Natural killer cell (primary cell): ENCODE measurements at regions not wholly inside any gene's neighbourhood (a gene's known extent, or its start where the extent isn't known, plus 50 kb on each side); places are given as distances from the start of the nearest gene placed in this dataset.

ENCODE experiments used
- ATAC-seq, 3 donors: fragments of 150-1000 bp in 2 of 3; fragments of 200-7000 bp in 1 of 3; cut with Tn5 transposase; 1 replicate in 1 of 3; 2 replicates in 2 of 3; pipeline ENCODE4 v1.10.0; 2021; ENCODE audit warnings: mild to moderate bottlenecking in 2 of 3, moderate library complexity in 2 of 3
- DNase-seq, 2 donors: peaks; one replicate each; pipeline versions ENCODE4 v3.0.0 to v3.0.0-alpha.2; 2013 to 2021; ENCODE audit warnings: mixed read lengths in 1 of 2
- H3K27ac ChIP-seq: one replicate; pipeline ENCODE4 v1.5.1; 2013; ENCODE audit warnings: mild to moderate bottlenecking, low read length
- H3K27me3 ChIP-seq: one replicate; pipeline ENCODE4 v1.6.1; 2013; ENCODE audit warnings: low read length; ENCODE audit not compliant: control insufficient read depth, insufficient read depth
- H3K36me3 ChIP-seq: one replicate; pipeline ENCODE4 v1.6.1; 2013; ENCODE audit warnings: low read length; ENCODE audit not compliant: control insufficient read depth, insufficient read depth
- H3K4me1 ChIP-seq: one replicate; pipeline ENCODE4 v1.6.1; 2013; ENCODE audit warnings: low read length; ENCODE audit not compliant: control insufficient read depth, insufficient read depth
- H3K4me3 ChIP-seq: one replicate; pipeline ENCODE4 v1.5.1; 2013; ENCODE audit warnings: low read length
- H3K9me3 ChIP-seq: one replicate; pipeline ENCODE4 v1.6.1; 2013; ENCODE audit warnings: low read length; ENCODE audit not compliant: control insufficient read depth, insufficient read depth
- H3K27ac Mint-ChIP-seq, 2 donors: one replicate each; pipeline ENCODE4 v1.8.0; 2022; ENCODE audit warnings: mild to moderate bottlenecking in 2 of 2, mixed read lengths in 2 of 2, moderate library complexity in 1 of 2
- H3K27me3 Mint-ChIP-seq, 2 donors: one replicate each; pipeline ENCODE4 v1.8.0; 2022; ENCODE audit warnings: low read depth in 2 of 2, mixed read lengths in 2 of 2
- H3K36me3 Mint-ChIP-seq: one replicate; pipeline ENCODE4 v1.8.0; 2022; ENCODE audit warnings: mixed read lengths
- H3K4me1 Mint-ChIP-seq, 2 donors: one replicate each; pipeline ENCODE4 v1.8.0; 2022; ENCODE audit warnings: mixed read lengths in 2 of 2
- H3K4me3 Mint-ChIP-seq: one replicate; pipeline ENCODE4 v1.8.0; 2022; ENCODE audit warnings: mild to moderate bottlenecking, moderate library complexity, mixed read lengths
- H3K9me3 Mint-ChIP-seq, 2 donors: one replicate each; pipeline ENCODE4 v1.8.0; 2022; ENCODE audit warnings: mixed read lengths in 2 of 2
- WGBS: methylation state at CpG from one replicate; pipeline ENCODE4 v1.1.7; 2013; ENCODE audit warnings: missing lambda C conversion rate; ENCODE audit not compliant: insufficient coverage; 5-methylcytosine and 5-hydroxymethylcytosine counted together
- intact Hi-C: fragments of 100-400 bp; cut with micrococcal nuclease; formaldehyde crosslinking; loops from one replicate; pipeline ENCODE4 v1.14.2; 2022
- TF ChIP-seq, protein P1 (sequence below): fragments of 200-600 bp; IDR thresholded peaks from one replicate; pipeline ENCODE4 v1.8.0; 2022; ENCODE audit warnings: antibody characterized with exemption

DNA sequence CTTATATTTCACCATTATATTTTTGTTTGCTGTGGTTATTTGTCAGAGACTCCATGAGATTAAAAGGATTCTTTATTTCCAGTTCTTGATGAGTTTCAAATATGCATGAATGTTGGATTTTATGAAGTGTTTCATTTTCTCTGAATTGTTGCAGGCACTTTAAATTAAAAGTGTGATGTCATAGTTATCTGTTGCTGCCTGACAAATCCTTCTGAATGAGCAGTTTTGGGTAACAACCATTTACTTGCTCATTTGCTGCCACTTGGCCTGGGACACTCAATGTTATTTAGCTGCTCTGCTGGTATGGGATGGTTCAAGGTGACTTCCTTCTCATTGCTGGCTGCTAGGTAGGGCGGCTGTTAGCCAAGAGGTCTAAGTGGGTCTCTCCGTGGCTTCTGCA is 173.5 kb downstream of the LPIN1 start:
- no peaks in the 10 kb centered on the region for H3K9me3 Mint-ChIP-seq
- DNase-seq (no peak), ATAC-seq (no peak)
- no peaks in the 10 kb centered on the region for H3K36me3 ChIP-seq
- TF ChIP-seq, protein P1, sequence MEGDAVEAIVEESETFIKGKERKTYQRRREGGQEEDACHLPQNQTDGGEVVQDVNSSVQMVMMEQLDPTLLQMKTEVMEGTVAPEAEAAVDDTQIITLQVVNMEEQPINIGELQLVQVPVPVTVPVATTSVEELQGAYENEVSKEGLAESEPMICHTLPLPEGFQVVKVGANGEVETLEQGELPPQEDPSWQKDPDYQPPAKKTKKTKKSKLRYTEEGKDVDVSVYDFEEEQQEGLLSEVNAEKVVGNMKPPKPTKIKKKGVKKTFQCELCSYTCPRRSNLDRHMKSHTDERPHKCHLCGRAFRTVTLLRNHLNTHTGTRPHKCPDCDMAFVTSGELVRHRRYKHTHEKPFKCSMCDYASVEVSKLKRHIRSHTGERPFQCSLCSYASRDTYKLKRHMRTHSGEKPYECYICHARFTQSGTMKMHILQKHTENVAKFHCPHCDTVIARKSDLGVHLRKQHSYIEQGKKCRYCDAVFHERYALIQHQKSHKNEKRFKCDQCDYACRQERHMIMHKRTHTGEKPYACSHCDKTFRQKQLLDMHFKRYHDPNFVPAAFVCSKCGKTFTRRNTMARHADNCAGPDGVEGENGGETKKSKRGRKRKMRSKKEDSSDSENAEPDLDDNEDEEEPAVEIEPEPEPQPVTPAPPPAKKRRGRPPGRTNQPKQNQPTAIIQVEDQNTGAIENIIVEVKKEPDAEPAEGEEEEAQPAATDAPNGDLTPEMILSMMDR, result no peak
- H3K27me3 ChIP-seq, result no peaks in the 10 kb centered on the region
- no peaks in the 10 kb centered on the region for H3K36me3 Mint-ChIP-seq
- no peak overlapping the region for H3K4me3 ChIP-seq
- H3K4me3 Mint-ChIP-seq, result no peak overlapping the region
- peaks cover 0 to 6% of the 10 kb centered on the region in 2 donors for H3K4me1 Mint-ChIP-seq
- H3K4me1 ChIP-seq, result no peaks in the 10 kb centered on the region
- H3K27me3 Mint-ChIP-seq, result peaks cover 21 to 37% of the 10 kb centered on the region in 2 donors
- intact Hi-C loops, result no loop called here
- H3K27ac ChIP-seq, result no peak overlapping the region
- no peaks in the 10 kb centered on the region for H3K9me3 ChIP-seq
- 96% methylated on average over 2 of the region's 2 CpGs for WGBS
- H3K27ac Mint-ChIP-seq, result no peak overlapping the region

DNA sequence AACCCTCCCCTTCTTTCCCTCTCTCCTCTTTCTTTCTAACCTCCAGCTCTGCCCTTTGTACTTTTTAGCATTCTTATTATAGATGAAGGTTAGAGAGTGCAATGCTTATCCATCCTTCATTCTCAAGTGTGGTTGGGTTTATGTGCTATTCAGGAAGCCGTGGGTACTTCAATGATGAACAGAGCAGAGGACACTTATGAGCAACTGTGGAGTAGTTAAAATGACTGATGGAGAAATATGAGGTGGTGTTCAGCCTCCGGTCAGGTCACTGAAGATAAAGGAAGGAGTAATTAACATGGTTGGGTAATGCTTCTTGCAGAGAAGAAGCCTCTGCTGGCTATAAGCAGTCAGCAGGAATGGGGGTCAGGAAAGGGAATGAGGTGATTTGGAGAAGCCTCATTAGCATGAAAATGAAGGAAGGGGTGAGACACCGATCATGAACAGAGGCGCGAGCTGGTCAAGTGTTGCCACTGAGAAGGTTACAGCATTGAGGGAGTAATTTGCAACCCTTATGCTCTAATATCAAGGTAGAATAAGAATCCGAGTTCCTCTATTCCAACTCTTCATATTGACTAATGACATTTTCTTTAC is 174.7 kb downstream of the LPIN1 start:
- H3K27ac Mint-ChIP-seq, result no peak overlapping the region
- Histone ChIP-seq H3K27ac (no peak overlapping the region), H3K9me3 (no peaks in the 10 kb centered on the region), H3K4me1 (no peaks in the 10 kb centered on the region), H3K4me3 (no peak overlapping the region), H3K27me3 (no peaks in the 10 kb centered on the region), H3K36me3 (no peaks in the 10 kb centered on the region)
- no peaks in the 10 kb centered on the region for H3K36me3 Mint-ChIP-seq
- DNase-seq, result no peak
- no peaks in the 10 kb centered on the region for H3K9me3 Mint-ChIP-seq
- TF ChIP-seq, protein P1, result no peak
- H3K4me1 Mint-ChIP-seq, result peaks cover 0 to 6% of the 10 kb centered on the region in 2 donors
- H3K4me3 Mint-ChIP-seq, result no peak overlapping the region
- intact Hi-C loops, result no loop called here
- no peak for ATAC-seq
- WGBS, result 75% methylated on average over 5 of the region's 6 CpGs
- peaks cover 16 to 30% of the 10 kb centered on the region in 2 donors for H3K27me3 Mint-ChIP-seq

DNA sequence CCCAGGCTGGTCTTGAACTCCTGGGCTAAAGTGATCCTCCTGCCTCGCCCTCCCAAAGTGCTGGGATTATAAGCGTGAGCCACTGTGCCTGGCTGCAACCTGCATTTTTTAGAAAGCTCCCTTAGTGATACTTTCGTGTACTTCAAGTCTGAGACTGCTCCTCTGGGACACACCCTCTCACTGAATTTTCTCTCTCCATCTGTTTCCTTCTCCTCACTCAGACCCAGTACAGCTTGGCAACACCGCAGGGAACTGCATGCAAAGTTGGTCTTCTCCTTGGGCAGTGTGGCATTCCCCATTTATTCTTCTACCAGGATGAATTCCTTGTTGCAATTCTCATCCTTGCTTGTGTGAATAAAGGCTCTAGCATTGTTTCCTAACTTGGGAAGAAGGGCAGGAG is 175.9 kb downstream of the LPIN1 start:
- Histone ChIP-seq H3K36me3 (no peaks in the 10 kb centered on the region), H3K4me3 (no peak overlapping the region), H3K9me3 (no peaks in the 10 kb centered on the region), H3K4me1 (no peaks in the 10 kb centered on the region), H3K27ac (no peak overlapping the region), H3K27me3 (no peaks in the 10 kb centered on the region)
- TF ChIP-seq, protein P1, result no peak
- intact Hi-C loops, result no loop called here
- DNase-seq, result no peak
- Mint-ChIP-seq H3K9me3 (no peaks in the 10 kb centered on the region), H3K4me3 (no peak overlapping the region), H3K27ac (no peak overlapping the region), H3K4me1 (peaks cover 0 to 6% of the 10 kb centered on the region in 2 donors), H3K27me3 (peaks cover 16 to 23% of the 10 kb centered on the region in 2 donors), H3K36me3 (no peaks in the 10 kb centered on the region)
- ATAC-seq, result no peak
- 88% methylated on average over 4 of the region's 4 CpGs for WGBS

DNA sequence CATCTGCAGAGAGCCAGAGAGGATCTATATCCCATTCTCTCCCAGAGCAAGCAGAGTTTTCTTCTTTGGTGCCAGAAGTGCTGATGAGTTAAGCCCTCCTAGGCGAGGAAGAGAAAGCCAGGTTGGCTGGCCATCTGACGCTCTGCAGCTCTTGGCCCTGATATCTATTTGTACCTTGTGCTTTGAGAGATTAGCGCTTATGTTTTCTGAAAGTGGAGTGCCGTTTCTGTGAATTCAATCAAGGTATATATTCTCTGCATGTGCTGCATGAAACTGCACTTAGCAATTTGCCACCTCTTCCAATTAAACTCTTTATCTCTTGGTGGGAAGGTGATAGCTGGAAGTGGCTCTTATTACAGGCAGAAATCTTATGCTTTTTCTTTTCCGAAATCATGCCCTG is 177.5 kb downstream of the LPIN1 start:
- no peaks in the 10 kb centered on the region for H3K9me3 ChIP-seq
- DNase-seq, result no peak
- H3K27ac ChIP-seq, result no peak overlapping the region
- no peaks in the 10 kb centered on the region for H3K36me3 ChIP-seq
- Mint-ChIP-seq H3K27me3 (peaks cover 20 to 40% of the 10 kb centered on the region in 2 donors), H3K4me1 (peaks cover 0 to 6% of the 10 kb centered on the region in 2 donors), H3K4me3 (no peak overlapping the region), H3K9me3 (no peaks in the 10 kb centered on the region), H3K27ac (no peak overlapping the region), H3K36me3 (no peaks in the 10 kb centered on the region)
- TF ChIP-seq, protein P1, result no peak
- H3K4me3 ChIP-seq, result no peak overlapping the region
- 99% methylated on average over 5 of the region's 5 CpGs for WGBS
- no peaks in the 10 kb centered on the region for H3K27me3 ChIP-seq
- intact Hi-C loops, result no loop called here
- no peak for ATAC-seq
- H3K4me1 ChIP-seq, result no peaks in the 10 kb centered on the region
